ENCODE measurements at regions not wholly inside any gene's neighbourhood (a gene's known extent, or its start where the extent isn't known, plus 50 kb on each side); places are given as distances from the start of the nearest gene placed in this dataset.

DNA sequence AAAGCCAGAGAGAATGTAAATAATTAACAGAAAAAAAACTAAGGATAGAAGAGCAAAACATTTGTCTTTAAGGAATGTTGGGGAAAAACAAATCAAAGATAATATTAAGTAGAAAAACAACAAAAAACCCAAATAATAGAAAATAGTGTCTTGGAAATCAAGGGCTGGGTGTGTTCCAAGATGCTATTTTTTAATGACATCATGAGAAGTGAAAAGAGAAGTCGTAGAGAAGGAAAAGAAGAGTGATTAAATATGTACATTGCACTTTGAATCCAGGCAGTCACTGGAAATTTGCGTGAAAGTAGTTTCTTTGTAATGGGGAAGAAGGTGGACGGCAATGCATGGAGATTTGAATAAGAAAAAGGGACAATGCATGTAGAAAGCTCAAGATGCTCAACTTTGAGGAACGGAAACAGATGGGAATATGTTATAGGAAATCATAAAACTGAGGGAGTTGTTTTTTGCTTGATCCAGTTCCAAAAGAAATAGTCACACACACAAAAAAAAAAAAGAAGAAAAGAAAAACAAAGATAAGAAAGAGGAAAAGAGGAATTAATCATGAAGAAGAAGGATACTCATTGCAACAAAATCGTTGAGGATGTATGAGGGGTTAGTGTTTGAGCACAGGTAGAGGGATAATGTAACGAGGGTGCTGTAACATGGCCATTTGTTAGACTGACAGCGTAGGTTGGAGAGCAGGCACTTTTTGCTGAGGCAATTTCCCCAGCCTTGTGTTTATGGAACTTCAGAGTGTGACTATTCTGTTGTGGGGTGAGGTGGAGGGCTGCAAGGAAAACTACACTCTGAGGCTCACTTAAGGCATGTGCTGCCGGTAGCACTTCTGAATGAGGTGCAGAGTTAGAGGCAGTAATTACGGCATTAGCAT is 184.1 kb downstream of the CALCRL start:
- H3K9me3 Mint-ChIP-seq: peaks cover 0 to 19% (median 3%) of the 10 kb centered on the region in 3 donors
- ChIA-PET CTCF (no interaction called here), POLR2A (interaction anchor here in 1 of 2 donors (0.8 kb wide), 1 partner anchor 778 kb away, joined by 3 read pairs; no protein-coding TSS in a partner anchor)
- Histone ChIP-seq H3K27ac (ENCODE audit: low read length) (no peak overlapping the region), H3K36me3 (ENCODE audit: control insufficient read depth in 2 of 2, extremely low read depth in 1 of 2, insufficient read depth in 1 of 2, low read length in 1 of 2) (no peaks in the 10 kb centered on the region), H3K4me1 (ENCODE audit: control insufficient read depth in 1 of 2, extremely low read depth in 1 of 2, insufficient read depth in 2 of 2, low read length in 2 of 2) (no peaks in the 10 kb centered on the region), H3K4me3 (ENCODE audit: control insufficient read depth in 1 of 2, extremely low read depth in 1 of 2, low read length in 1 of 2) (no peak overlapping the region), H3K9me3 (no peaks in the 10 kb centered on the region), H3K27me3 (replicated peaks in 1 of 2; ENCODE audit: control insufficient read depth in 2 of 2, extremely low read depth in 1 of 2, insufficient read depth in 2 of 2, low read length in 1 of 2) (no peaks in the 10 kb centered on the region)
- H3K4me3 Mint-ChIP-seq: no peak overlapping the region
- H3K36me3 Mint-ChIP-seq: no peaks in the 10 kb centered on the region
- 61% methylated on average over 6 of the region's 9 CpGs for WGBS (ENCODE audit: insufficient coverage)
- DNase-seq (no peak), ATAC-seq (replicated peaks in 1 of 4) (no peak)
- H3K4me1 Mint-ChIP-seq: no peaks in the 10 kb centered on the region
- no peak overlapping the region for H3K27ac Mint-ChIP-seq
- no peaks in the 10 kb centered on the region for H3K27me3 Mint-ChIP-seq

DNA sequence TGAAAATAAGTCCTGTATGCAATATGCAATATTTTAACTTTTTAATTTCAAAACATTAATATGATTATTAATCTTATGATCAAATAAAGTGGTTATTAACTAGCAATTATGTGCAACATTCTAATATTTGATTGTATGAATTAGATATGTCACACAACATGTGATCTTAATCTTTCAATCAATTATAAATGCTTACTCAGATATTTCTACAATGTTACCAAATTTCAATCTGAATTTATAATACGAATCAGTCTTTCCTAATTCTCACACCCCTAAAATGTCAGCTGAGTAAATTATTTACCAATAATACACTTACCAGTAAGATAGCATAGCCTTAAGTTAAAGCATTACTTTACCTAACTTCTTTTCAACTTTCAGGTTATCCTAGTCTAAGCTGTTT is 186.3 kb downstream of the CALCRL start:
- no peaks in the 10 kb centered on the region for H3K4me1 ChIP-seq (ENCODE audit: control insufficient read depth in 1 of 2, extremely low read depth in 1 of 2, insufficient read depth in 2 of 2, low read length in 2 of 2)
- no peak overlapping the region for H3K4me3 ChIP-seq (ENCODE audit: control insufficient read depth in 1 of 2, extremely low read depth in 1 of 2, low read length in 1 of 2)
- H3K9me3 ChIP-seq: no peaks in the 10 kb centered on the region
- Mint-ChIP-seq H3K27me3 (no peaks in the 10 kb centered on the region), H3K4me3 (no peak overlapping the region), H3K27ac (no peak overlapping the region), H3K9me3 (peaks cover 0 to 19% (median 3%) of the 10 kb centered on the region in 3 donors), H3K36me3 (no peaks in the 10 kb centered on the region), H3K4me1 (no peaks in the 10 kb centered on the region)
- DNase-seq (no peak), ATAC-seq (replicated peaks in 1 of 4) (no peak)
- ChIA-PET POLR2A (no interaction called here), CTCF (no interaction called here)
- no CpG with 5 or more reads among the region's 1 CpG for WGBS (ENCODE audit: insufficient coverage)
- no peaks in the 10 kb centered on the region for H3K27me3 ChIP-seq (replicated peaks in 1 of 2; ENCODE audit: control insufficient read depth in 2 of 2, extremely low read depth in 1 of 2, insufficient read depth in 2 of 2, low read length in 1 of 2)
- no peaks in the 10 kb centered on the region for H3K36me3 ChIP-seq (ENCODE audit: control insufficient read depth in 2 of 2, extremely low read depth in 1 of 2, insufficient read depth in 1 of 2, low read length in 1 of 2)
- no peak overlapping the region for H3K27ac ChIP-seq (ENCODE audit: low read length)

DNA sequence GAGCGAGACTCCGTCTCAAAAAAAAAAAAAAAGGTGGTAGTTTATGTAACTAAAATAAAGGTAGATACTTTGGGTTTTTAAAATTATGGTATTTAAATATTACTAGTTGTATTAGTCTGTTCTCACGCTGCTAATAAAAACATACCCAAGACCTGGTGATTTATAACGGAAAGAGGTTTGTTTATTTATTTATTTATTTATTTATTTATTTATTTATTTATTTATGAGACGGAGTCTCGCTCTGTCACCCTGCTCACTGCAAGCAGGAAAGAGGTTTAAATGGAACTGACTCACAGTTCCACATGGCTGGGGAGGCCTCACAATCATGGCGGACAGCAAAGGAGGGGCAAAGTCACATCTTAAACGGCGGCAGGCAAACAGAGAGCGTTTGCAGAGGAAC is 196.0 kb downstream of the CALCRL start:
- no peaks in the 10 kb centered on the region for H3K9me3 Mint-ChIP-seq
- 87% methylated on average over 5 of the region's 10 CpGs for WGBS (ENCODE audit: insufficient coverage)
- ChIA-PET CTCF (no interaction called here), POLR2A (interaction anchor here in 1 of 2 donors (0.6 kb wide), 1 partner anchor 54 kb away, joined by 3 read pairs; no protein-coding TSS in a partner anchor)
- no peak overlapping the region for H3K4me3 Mint-ChIP-seq
- Histone ChIP-seq H3K36me3 (ENCODE audit: control insufficient read depth in 2 of 2, extremely low read depth in 1 of 2, insufficient read depth in 1 of 2, low read length in 1 of 2) (no peaks in the 10 kb centered on the region), H3K27ac (ENCODE audit: low read length) (no peak overlapping the region), H3K4me1 (ENCODE audit: control insufficient read depth in 1 of 2, extremely low read depth in 1 of 2, insufficient read depth in 2 of 2, low read length in 2 of 2) (no peaks in the 10 kb centered on the region), H3K4me3 (ENCODE audit: control insufficient read depth in 1 of 2, extremely low read depth in 1 of 2, low read length in 1 of 2) (no peak overlapping the region), H3K9me3 (no peaks in the 10 kb centered on the region), H3K27me3 (replicated peaks in 1 of 2; ENCODE audit: control insufficient read depth in 2 of 2, extremely low read depth in 1 of 2, insufficient read depth in 2 of 2, low read length in 1 of 2) (no peaks in the 10 kb centered on the region)
- no peaks in the 10 kb centered on the region for H3K36me3 Mint-ChIP-seq
- H3K27ac Mint-ChIP-seq: no peak overlapping the region
- no peak for ATAC-seq (replicated peaks in 1 of 4)
- H3K27me3 Mint-ChIP-seq: no peaks in the 10 kb centered on the region
- no peaks in the 10 kb centered on the region for H3K4me1 Mint-ChIP-seq
- DNase-seq: no peak

DNA sequence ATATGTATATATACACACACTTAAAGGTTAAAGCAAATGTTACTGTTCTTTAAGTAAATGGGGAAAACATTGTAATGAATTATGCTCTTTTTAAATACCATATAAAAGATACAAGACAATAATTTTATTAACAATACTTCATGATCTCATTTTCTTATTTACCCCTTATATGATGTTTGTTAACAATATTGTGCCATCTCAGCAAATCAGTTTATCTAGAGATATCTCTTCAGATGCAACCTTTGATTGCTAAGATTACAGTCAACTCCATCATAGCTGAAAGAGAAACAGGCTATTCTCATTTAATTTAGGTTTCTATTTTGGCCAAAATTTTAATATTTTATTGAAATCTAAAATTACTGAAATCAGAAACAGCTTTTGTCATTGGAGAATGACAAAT is 197.9 kb downstream of the CALCRL start:
- CTCF ChIA-PET: no interaction called here
- Histone ChIP-seq H3K4me3 (ENCODE audit: control insufficient read depth in 1 of 2, extremely low read depth in 1 of 2, low read length in 1 of 2) (no peak overlapping the region), H3K36me3 (ENCODE audit: control insufficient read depth in 2 of 2, extremely low read depth in 1 of 2, insufficient read depth in 1 of 2, low read length in 1 of 2) (no peaks in the 10 kb centered on the region), H3K27me3 (replicated peaks in 1 of 2; ENCODE audit: control insufficient read depth in 2 of 2, extremely low read depth in 1 of 2, insufficient read depth in 2 of 2, low read length in 1 of 2) (no peaks in the 10 kb centered on the region), H3K4me1 (ENCODE audit: control insufficient read depth in 1 of 2, extremely low read depth in 1 of 2, insufficient read depth in 2 of 2, low read length in 2 of 2) (no peaks in the 10 kb centered on the region), H3K9me3 (no peaks in the 10 kb centered on the region), H3K27ac (ENCODE audit: low read length) (no peak overlapping the region)
- H3K27me3 Mint-ChIP-seq: no peaks in the 10 kb centered on the region
- H3K27ac Mint-ChIP-seq: no peak overlapping the region
- H3K4me1 Mint-ChIP-seq: no peaks in the 10 kb centered on the region
- ATAC-seq (replicated peaks in 1 of 4) (no peak), DNase-seq (no peak)
- H3K36me3 Mint-ChIP-seq: no peaks in the 10 kb centered on the region
- H3K9me3 Mint-ChIP-seq: no peaks in the 10 kb centered on the region
- H3K4me3 Mint-ChIP-seq: no peak overlapping the region
- POLR2A ChIA-PET: no interaction called here

DNA sequence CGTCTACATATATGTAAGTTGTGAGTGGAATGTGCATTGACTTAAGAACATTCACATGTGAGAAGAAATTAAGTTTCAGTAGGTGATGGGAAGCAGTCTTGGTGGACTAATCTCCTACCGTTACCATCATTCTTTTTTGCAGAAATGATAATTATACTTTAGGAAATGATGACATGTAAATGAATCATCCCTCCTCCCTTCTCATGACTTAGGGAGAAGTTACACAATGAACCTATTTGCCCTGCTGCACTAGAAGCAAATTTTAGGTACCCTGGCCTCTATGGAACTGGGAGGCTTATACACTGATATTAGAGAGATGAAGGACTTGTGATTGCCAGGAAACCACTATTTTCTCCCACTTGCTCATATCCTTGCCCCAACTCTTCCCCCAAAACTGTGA is 214.2 kb downstream of the CALCRL start:
- H3K27ac ChIP-seq (ENCODE audit: low read length): no peak overlapping the region
- Mint-ChIP-seq H3K4me1 (no peaks in the 10 kb centered on the region), H3K27ac (no peak overlapping the region), H3K36me3 (no peaks in the 10 kb centered on the region), H3K4me3 (no peak overlapping the region), H3K9me3 (peaks cover 4 to 11% (median 4%) of the 10 kb centered on the region in 3 donors), H3K27me3 (no peaks in the 10 kb centered on the region)
- no peaks in the 10 kb centered on the region for H3K27me3 ChIP-seq (replicated peaks in 1 of 2; ENCODE audit: control insufficient read depth in 2 of 2, extremely low read depth in 1 of 2, insufficient read depth in 2 of 2, low read length in 1 of 2)
- ChIA-PET POLR2A (no interaction called here), CTCF (no interaction called here)
- no peaks in the 10 kb centered on the region for H3K9me3 ChIP-seq
- no peak for ATAC-seq (replicated peaks in 1 of 4)
- no peak for DNase-seq
- no peak overlapping the region for H3K4me3 ChIP-seq (ENCODE audit: control insufficient read depth in 1 of 2, extremely low read depth in 1 of 2, low read length in 1 of 2)
- no CpG with 5 or more reads among the region's 2 CpGs for whole genome bisulfite sequencing (ENCODE audit: insufficient coverage)
- no peaks in the 10 kb centered on the region for H3K36me3 ChIP-seq (ENCODE audit: control insufficient read depth in 2 of 2, extremely low read depth in 1 of 2, insufficient read depth in 1 of 2, low read length in 1 of 2)
- H3K4me1 ChIP-seq (ENCODE audit: control insufficient read depth in 1 of 2, extremely low read depth in 1 of 2, insufficient read depth in 2 of 2, low read length in 2 of 2): no peaks in the 10 kb centered on the region

DNA sequence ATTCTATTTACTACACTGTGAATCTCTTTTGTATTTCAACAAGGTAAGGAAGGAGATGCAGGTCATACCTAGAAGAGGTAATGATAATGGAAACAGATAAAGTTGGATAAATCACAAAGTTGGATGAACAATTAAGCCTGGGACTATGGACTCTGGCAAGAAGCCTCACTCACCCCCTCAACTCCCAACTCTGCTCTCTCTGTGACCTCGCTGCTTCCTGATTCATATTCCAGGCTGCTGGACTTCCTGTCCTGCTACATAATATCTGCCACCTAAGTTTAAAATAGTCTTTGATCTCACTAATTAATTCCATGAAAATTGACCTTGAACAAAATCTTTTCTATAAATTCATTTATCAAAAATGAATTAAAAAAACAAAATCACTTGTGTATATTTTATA is 215.3 kb downstream of the CALCRL start:
- 57% methylated on average over 1 of the region's 1 CpG for WGBS (ENCODE audit: insufficient coverage)
- no peaks in the 10 kb centered on the region for H3K27me3 ChIP-seq (replicated peaks in 1 of 2; ENCODE audit: control insufficient read depth in 2 of 2, extremely low read depth in 1 of 2, insufficient read depth in 2 of 2, low read length in 1 of 2)

More for the DNA sequence above, 215.3 kb downstream of the CALCRL start:
- Mint-ChIP-seq H3K4me1 (no peaks in the 10 kb centered on the region), H3K36me3 (no peaks in the 10 kb centered on the region), H3K9me3 (peaks cover 4 to 11% (median 4%) of the 10 kb centered on the region in 3 donors), H3K27ac (no peak overlapping the region), H3K27me3 (no peaks in the 10 kb centered on the region), H3K4me3 (no peak overlapping the region)
- Histone ChIP-seq H3K4me3 (ENCODE audit: control insufficient read depth in 1 of 2, extremely low read depth in 1 of 2, low read length in 1 of 2) (no peak overlapping the region), H3K27ac (ENCODE audit: low read length) (no peak overlapping the region), H3K9me3 (no peaks in the 10 kb centered on the region), H3K36me3 (ENCODE audit: control insufficient read depth in 2 of 2, extremely low read depth in 1 of 2, insufficient read depth in 1 of 2, low read length in 1 of 2) (no peaks in the 10 kb centered on the region), H3K4me1 (ENCODE audit: control insufficient read depth in 1 of 2, extremely low read depth in 1 of 2, insufficient read depth in 2 of 2, low read length in 2 of 2) (no peaks in the 10 kb centered on the region)
- ChIA-PET CTCF (no interaction called here), POLR2A (no interaction called here)
- ATAC-seq (replicated peaks in 1 of 4): no peak
- no peak for DNase-seq
